ENCODE measurements at regions not wholly inside any gene's neighbourhood (a gene's known extent, or its start where the extent isn't known, plus 50 kb on each side); places are given as distances from the start of the nearest gene placed in this dataset.
A peak's percentile ranks its signal among the peaks of the same experiment; 100 is the strongest.

DNA sequence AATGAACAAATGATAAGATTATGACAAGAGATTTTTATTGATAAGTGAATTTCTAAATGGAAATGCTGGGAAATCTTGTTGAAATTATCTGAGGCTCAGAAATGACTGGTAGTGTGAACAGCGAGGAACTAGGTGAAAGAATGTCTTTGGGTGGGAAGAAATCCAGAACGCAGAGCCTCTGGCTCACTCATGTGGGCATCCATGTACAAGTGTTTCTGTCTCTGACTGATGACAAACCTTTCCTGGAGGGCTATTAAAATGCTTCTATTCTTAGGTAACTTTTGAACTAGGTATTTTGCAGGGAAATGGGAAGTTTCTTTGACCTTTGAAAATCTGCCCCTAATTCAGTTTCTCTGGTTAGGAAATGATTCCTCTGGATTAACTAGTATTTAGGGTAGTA, 598.6 kb downstream of the SLC4A3 start:
- DNase-seq (ENCODE audit: low read depth): no peak
- TF ChIP-seq, protein P1, sequence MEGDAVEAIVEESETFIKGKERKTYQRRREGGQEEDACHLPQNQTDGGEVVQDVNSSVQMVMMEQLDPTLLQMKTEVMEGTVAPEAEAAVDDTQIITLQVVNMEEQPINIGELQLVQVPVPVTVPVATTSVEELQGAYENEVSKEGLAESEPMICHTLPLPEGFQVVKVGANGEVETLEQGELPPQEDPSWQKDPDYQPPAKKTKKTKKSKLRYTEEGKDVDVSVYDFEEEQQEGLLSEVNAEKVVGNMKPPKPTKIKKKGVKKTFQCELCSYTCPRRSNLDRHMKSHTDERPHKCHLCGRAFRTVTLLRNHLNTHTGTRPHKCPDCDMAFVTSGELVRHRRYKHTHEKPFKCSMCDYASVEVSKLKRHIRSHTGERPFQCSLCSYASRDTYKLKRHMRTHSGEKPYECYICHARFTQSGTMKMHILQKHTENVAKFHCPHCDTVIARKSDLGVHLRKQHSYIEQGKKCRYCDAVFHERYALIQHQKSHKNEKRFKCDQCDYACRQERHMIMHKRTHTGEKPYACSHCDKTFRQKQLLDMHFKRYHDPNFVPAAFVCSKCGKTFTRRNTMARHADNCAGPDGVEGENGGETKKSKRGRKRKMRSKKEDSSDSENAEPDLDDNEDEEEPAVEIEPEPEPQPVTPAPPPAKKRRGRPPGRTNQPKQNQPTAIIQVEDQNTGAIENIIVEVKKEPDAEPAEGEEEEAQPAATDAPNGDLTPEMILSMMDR (conservative IDR thresholded peaks at IDR 0.05; ENCODE audit: low read depth, low read length): no peak
- no peak overlapping the region for H3K4me3 ChIP-seq (ENCODE audit: low read length)

DNA sequence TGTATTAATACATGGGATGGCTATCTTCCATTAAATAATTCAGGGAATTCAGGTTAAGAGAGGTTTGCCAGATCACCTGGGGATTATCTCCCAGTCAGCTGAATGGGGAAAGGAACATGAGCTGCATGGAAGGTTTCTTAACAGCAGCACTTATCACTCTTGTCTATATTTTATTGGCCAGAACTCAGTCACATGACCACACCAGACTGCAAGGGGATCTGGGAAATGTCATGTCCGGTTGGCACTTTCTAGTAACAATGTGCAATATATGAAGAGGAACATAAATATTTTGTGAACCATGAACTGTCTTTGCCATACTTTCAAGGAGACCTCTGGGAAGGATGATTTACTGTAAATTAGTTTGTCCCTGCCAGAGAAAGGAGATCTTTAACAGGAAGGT, 599.1 kb downstream of the SLC4A3 start:
- H3K4me3 ChIP-seq (ENCODE audit: low read length): no peak overlapping the region
- DNase-seq (ENCODE audit: low read depth): no peak
- TF ChIP-seq, protein P1 (conservative IDR thresholded peaks at IDR 0.05; ENCODE audit: low read depth, low read length): no peak

DNA sequence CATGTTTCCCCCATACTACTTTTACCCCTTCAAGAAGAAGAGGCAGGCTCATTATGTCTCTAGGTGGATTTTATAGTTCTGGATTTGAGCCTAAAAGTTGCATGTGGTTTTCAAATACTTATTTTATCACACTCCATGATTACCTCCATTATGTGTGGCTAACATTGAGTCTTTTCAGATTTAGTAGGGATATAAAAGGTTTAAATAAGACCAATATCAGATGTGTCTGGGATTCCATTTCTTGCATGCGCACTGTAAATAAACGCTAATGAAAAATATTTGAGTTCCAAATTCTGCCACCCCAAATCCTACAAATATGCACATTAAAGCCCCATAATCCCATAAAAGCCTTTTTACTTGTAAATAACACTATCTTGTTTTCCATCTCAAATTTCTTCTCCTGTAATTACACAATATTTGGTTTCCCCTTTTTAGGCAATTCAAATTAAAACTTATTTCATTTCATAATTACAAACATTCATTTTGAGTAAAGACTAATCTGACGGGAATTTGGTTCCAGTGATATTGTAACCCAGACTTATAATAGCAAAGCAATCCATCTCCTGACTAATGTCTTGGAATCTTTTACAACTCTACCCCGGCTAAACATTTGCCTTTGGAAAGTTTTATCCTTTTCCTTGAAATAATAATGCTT, 600.0 kb downstream of the SLC4A3 start:
- H3K4me3 ChIP-seq (ENCODE audit: low read length): no peak overlapping the region
- TF ChIP-seq, protein P1 (conservative IDR thresholded peaks at IDR 0.05; ENCODE audit: low read depth, low read length): no peak
- DNase-seq (ENCODE audit: low read depth): peak; percentile 46

DNA sequence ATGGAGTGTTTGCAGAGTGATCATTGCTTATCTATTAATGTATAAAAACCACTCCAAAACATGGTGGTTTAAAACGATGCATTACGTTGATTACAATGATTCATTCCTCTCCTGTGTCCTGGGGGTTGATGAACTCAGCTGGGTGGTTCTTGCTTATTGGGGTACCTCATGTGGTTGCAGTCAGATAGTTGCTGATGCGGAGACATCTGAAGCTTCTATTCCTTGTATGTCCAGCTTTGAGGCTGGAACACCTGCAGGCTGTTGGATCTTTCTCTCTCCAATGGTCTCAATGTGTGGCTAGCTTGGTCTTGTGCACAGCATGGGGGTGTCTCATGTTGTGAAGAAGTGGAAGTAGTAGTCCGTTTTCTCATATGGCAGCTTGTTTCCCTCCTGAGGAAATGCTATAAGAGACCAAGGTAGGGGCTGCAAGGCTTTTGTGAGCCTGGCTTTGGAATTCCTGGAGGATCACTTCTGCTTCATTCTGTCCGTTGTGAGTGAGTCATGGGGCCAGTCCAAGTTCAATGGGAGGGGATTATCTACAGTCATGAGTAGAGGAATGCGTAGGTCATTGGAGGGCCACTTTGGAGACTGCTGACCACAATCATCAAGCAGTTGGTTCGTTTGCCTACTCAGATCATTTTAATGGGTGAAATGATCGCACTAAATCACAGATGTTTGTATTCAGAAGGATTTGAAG, 601.0 kb downstream of the SLC4A3 start:
- H3K4me3 ChIP-seq (ENCODE audit: low read length): peak overlapping the region; percentile 27
- TF ChIP-seq, protein P1 (conservative IDR thresholded peaks at IDR 0.05; ENCODE audit: low read depth, low read length): no peak
- DNase-seq (ENCODE audit: low read depth): peak; percentile 99

DNA sequence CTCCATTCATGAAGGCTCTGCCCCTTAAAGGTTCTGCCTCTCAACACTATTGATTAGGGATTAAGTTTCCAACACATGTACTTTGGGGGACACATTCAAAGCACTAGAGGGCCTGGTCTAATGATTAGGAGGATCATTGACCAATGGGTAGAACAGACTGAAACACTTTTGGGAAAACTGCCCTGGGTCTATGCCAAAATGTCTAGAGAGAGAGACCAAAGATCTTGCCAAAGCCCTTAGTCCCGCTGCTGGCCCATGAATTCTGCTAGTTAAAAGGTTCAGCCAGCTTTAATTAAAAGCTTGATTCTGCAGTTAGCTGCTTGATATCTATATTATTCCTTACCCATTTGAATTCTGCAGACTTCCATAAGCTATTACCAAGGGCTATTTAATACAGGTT, 613.2 kb downstream of the SLC4A3 start:
- TF ChIP-seq, protein P1 (conservative IDR thresholded peaks at IDR 0.05; ENCODE audit: low read depth, low read length): no peak

DNA sequence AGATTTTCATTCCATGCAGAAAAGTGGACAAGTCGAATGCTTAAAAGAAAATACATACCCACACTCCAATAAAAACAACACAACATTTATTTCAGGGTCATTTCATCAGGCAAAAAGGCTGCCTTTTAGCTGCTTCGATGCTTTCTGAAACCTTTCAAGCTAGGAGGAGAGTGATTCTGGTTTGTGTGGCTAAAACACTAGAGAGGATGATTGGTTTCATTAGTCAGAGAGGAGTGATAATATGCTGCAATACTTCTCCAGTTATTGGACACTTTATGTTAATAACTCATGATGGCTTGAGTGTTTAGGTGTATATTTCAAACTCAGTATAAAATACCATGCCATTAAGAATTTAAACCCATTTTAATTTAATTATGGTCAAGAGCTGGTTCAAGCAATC, 614.0 kb downstream of the SLC4A3 start:
- TF ChIP-seq, protein P1 (conservative IDR thresholded peaks at IDR 0.05; ENCODE audit: low read depth, low read length): no peak
- H3K4me3 ChIP-seq (ENCODE audit: low read length): no peak overlapping the region
- DNase-seq (ENCODE audit: low read depth): no peak

More for the DNA sequence above, 613.2 kb downstream of the SLC4A3 start:
- DNase-seq (ENCODE audit: low read depth): no peak
- no peak overlapping the region for H3K4me3 ChIP-seq (ENCODE audit: low read length)

DNA sequence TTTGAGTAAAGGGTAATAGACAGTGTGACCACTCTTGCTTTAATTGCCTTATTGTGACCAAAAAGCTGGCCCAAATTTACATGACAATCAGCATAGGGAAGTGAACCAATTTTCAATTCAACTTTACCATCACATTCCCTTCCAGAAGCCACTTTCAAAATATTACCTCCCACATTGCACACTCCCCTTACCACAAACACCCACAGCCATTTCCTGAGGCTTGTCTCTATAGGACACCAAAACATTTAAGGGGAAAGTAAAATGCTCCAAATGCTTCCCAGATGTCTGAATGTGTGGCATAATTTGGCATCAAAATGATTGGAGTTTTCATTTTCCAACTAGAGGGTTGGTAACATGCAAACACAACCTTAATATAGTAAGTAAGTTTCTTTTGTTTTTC, 616.1 kb downstream of the SLC4A3 start:
- DNase-seq (ENCODE audit: low read depth): no peak
- TF ChIP-seq, protein P1 (conservative IDR thresholded peaks at IDR 0.05; ENCODE audit: low read depth, low read length): no peak
- H3K4me3 ChIP-seq (ENCODE audit: low read length): no peak overlapping the region
